ENCODE measurements at regions not wholly inside any gene's neighbourhood (a gene's known extent, or its start where the extent isn't known, plus 50 kb on each side); places are given as distances from the start of the nearest gene placed in this dataset.

DNA sequence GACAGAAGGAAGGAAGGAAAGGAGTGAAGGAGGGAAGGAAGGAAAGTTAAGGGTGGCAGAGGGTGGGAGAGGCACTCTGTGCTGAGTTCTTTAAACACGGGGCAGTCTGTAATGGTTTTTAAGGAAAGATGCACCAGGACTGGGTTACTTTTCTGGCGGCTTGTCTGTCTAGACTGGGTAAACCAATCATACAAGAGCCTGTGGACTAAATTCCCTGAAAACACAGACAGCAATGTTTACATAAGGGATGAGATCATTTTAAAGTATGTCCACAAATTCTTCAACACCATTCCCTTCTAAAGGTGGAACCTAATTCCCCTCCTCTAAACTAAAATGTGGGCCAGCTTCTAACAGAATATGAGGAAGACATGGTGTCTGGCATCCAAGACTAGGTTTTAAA, 235.5 kb upstream of the IGF1R start:
- TF ChIP-seq, protein P1, sequence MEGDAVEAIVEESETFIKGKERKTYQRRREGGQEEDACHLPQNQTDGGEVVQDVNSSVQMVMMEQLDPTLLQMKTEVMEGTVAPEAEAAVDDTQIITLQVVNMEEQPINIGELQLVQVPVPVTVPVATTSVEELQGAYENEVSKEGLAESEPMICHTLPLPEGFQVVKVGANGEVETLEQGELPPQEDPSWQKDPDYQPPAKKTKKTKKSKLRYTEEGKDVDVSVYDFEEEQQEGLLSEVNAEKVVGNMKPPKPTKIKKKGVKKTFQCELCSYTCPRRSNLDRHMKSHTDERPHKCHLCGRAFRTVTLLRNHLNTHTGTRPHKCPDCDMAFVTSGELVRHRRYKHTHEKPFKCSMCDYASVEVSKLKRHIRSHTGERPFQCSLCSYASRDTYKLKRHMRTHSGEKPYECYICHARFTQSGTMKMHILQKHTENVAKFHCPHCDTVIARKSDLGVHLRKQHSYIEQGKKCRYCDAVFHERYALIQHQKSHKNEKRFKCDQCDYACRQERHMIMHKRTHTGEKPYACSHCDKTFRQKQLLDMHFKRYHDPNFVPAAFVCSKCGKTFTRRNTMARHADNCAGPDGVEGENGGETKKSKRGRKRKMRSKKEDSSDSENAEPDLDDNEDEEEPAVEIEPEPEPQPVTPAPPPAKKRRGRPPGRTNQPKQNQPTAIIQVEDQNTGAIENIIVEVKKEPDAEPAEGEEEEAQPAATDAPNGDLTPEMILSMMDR (conservative IDR thresholded peaks at IDR 0.05; ENCODE audit: low read length): no peak
- TF ChIP-seq EZH2phosphoT487 (IDR thresholded peaks at IDR 0.05; ENCODE audit: borderline replicate concordance, low read depth, low read length): no peak
